Inflammatory macrophage treated with lipopolysaccharide for 4 hours (primary cell): ENCODE measurements at regions not wholly inside any gene's neighbourhood (a gene's known extent, or its start where the extent isn't known, plus 50 kb on each side); places are given as distances from the start of the nearest gene placed in this dataset.

Experiments
- DNase-seq: peaks from one replicate; pipeline ENCODE4 v3.0.0-alpha.2; 2020

GRCh38 chr2:59490994-59491393, 1062.5 kb downstream of the BCL11A start:
- no peak for DNase-seq

- no peak for DNase-seq
Measured at GRCh38 chr2:59490192-59490591, 1063.3 kb downstream of the BCL11A start.

GRCh38 chr2:59484673-59485072, 1068.8 kb downstream of the BCL11A start:
- DNase-seq = no peak

GRCh38 chr2:59463426-59463825, 1090.0 kb downstream of the BCL11A start:
- DNase-seq = no peak

GRCh38 chr2:59462422-59463197, 1090.8 kb downstream of the BCL11A start:
- no peak for DNase-seq

GRCh38 chr2:59461127-59461526, 1092.3 kb downstream of the BCL11A start:
- DNase-seq = no peak

- DNase-seq = no peak
Measured at GRCh38 chr2:59458800-59459199, 1094.7 kb downstream of the BCL11A start.

- DNase-seq = no peak
Measured at GRCh38 chr2:59456285-59456684, 1097.2 kb downstream of the BCL11A start.

GRCh38 chr2:59449274-59449673, 1104.2 kb downstream of the BCL11A start:
- DNase-seq = no peak

- no peak for DNase-seq
Measured at GRCh38 chr2:59440491-59440890, 1113.0 kb downstream of the BCL11A start.

- no peak for DNase-seq
Measured at GRCh38 chr2:59435635-59436034, 1117.8 kb downstream of the BCL11A start.

- no peak for DNase-seq
Measured at GRCh38 chr2:59428940-59429339, 1124.5 kb downstream of the BCL11A start.

- DNase-seq = no peak
Measured at GRCh38 chr2:59427980-59428379, 1125.5 kb downstream of the BCL11A start.

GRCh38 chr2:59425247-59425646, 1128.2 kb downstream of the BCL11A start:
- DNase-seq = no peak

GRCh38 chr2:59413751-59414570, 1139.5 kb downstream of the BCL11A start:
- no peak for DNase-seq

- DNase-seq = no peak
Measured at GRCh38 chr2:59399126-59399525, 1154.3 kb downstream of the BCL11A start.

- no peak for DNase-seq
Measured at GRCh38 chr2:59398081-59398480, 1155.4 kb downstream of the BCL11A start.

GRCh38 chr2:59395119-59395518, 1154.0 kb upstream of the FANCL start:
- no peak for DNase-seq

- no peak for DNase-seq
Measured at GRCh38 chr2:59391896-59392295, 1150.8 kb upstream of the FANCL start.

GRCh38 chr2:59390581-59390980, 1149.5 kb upstream of the FANCL start:
- no peak for DNase-seq

- DNase-seq = no peak
Measured at GRCh38 chr2:59389240-59389639, 1148.1 kb upstream of the FANCL start.

- DNase-seq = no peak
Measured at GRCh38 chr2:59385971-59386370, 1144.8 kb upstream of the FANCL start.

GRCh38 chr2:59383473-59383872, 1142.3 kb upstream of the FANCL start:
- DNase-seq = no peak

GRCh38 chr2:59378127-59378526, 1137.0 kb upstream of the FANCL start:
- no peak for DNase-seq
